ENCODE measurements at regions not wholly inside any gene's neighbourhood (a gene's known extent, or its start where the extent isn't known, plus 50 kb on each side); places are given as distances from the start of the nearest gene placed in this dataset.
"Not testable (repeated sequence)": the region's sequence is repeated elsewhere in the genome, so short reads cannot be mapped to it uniquely, and the experiment has no call there.

- DNase-seq = no peak
Observed at GRCh38 chr15:95097361-95097760, 866.0 kb downstream of the MCTP2 start.

GRCh38 chr15:95105229-95105628 is 873.9 kb downstream of the MCTP2 start:
- peak; percentile 79 for DNase-seq

GRCh38 chr15:95106801-95107200 is 875.4 kb downstream of the MCTP2 start:
- DNase-seq = no peak

DNA sequence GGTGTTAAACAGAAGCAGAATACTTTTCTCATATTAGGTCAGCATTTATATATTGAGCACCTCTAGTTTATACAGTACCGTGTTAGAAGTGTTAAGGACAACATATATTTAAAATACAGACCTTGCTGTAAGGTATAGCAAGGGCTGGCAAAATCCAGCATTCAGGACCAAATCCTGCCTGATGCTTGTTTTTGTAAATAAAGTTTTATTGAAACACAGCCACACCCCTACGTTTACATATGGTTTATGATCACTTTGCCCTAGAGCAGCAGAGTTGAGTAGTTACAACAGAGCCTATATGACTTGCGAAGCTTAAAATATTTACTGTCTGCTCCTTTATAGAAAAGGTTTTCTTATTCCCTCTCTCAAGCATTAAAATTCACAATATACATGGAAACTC is 877.3 kb downstream of the MCTP2 start:
- DNase-seq = no peak

- DNase-seq = no peak
Observed at GRCh38 chr15:95111969-95112368, 880.6 kb downstream of the MCTP2 start.

DNA sequence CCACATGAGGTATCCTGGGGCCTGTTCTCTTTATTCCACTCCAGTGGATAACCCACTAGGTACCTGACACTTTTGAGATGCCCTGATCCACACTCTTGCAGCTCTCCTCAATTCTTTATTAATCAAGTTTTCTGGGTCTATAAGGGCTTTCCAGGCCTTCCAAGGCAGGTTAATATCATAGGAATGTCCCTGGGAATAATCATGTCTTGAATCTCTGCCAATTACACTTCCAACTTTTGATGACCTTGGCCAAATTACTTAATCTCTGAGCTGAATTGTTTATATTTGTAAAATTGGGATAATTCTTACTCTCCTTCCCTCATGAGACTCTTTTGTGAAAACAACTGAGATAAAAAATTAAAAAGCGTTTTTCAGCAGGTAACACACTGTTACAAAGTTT is 881.7 kb downstream of the MCTP2 start:
- DNase-seq = no peak

- DNase-seq = no peak
Observed at GRCh38 chr15:95119041-95119610, 887.8 kb downstream of the MCTP2 start.

GRCh38 chr15:95120595-95120994 is 889.2 kb downstream of the MCTP2 start:
- no peak for DNase-seq

DNA sequence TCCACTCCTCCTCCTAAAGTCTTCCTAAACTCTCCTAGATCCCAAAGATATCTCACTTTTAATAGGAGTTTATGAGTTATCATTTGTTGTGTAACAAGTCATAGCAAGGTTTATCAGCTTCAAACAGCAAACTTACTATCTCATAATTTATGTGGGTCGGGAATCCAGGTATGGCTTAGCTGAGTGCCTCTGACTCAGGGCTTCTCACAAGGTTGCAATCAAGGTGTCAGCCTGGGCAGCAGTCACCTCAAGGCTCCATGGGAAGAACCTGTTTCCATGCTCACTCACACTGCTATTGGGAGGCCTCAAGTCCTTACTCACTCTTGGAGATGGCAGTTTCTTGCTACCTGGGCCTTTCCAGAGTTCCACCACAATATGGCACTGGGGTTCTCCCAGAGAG is 889.8 kb downstream of the MCTP2 start:
- DNase-seq = no peak

DNA sequence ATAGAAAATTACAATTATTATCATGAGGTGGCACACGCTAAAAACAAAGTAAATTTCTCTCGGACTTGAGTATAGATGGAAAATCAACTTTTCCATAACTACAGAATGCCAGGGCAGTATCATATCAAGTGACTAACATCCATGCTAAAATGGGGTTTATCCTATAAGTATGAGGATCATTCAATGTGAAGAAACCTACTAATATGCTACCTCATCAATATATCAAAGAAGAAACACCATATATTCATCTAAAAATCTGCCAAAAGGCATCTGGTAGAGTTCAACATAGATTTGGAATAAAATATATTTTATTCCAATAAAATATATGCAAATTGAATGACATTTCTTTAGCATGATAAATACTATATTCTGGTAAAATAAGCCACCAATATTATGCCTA is 894.4 kb downstream of the MCTP2 start:
- no peak for DNase-seq

GRCh38 chr15:95127356-95127755 is 896.0 kb downstream of the MCTP2 start:
- DNase-seq = peak; percentile 71

DNA sequence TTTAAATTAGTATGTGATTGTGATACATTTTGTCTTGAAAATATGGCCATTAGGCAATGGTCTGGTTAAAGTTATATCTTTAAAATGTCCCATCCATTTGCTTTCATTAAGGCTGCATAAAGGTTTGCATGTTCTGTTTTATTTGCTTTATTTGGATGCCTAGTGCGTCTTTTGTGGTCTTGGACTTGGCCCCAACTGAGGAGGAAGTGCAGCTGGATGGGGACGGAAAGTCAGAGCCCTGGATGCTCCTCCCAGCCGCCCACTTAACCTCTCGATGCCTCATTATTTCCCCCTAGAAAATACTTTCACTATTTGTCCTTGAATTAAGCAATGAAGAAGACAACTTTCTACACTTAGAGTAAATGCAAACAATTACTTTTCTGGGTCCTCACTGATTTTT is 898.2 kb downstream of the MCTP2 start:
- DNase-seq = no peak

DNA sequence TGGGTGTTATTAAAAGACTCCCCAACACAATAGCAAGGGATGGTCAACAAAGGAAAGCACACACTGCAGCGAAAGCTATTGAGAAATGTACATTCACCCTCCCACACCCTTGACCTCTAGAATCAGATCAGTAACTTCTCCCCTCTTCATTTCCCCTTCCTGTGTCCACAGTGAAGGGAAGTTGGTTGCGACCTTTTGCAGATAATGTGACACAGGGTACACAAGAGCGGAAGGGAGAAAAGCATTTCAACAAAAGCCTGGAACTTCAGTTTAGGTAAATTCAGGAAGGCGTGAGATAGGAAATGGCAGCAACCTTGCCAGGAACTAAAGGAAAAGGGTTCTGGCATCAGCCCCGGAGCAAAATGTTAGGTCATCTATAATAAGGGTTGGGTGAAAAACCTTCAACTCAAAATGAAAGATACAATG is 899.8 kb downstream of the MCTP2 start:
- DNase-seq = no peak

- peak; percentile 91 for DNase-seq
Observed at GRCh38 chr15:95132774-95133173, 901.4 kb downstream of the MCTP2 start.

GRCh38 chr15:95134431-95135110 is 903.2 kb downstream of the MCTP2 start:
- DNase-seq = peak; percentile 54

DNA sequence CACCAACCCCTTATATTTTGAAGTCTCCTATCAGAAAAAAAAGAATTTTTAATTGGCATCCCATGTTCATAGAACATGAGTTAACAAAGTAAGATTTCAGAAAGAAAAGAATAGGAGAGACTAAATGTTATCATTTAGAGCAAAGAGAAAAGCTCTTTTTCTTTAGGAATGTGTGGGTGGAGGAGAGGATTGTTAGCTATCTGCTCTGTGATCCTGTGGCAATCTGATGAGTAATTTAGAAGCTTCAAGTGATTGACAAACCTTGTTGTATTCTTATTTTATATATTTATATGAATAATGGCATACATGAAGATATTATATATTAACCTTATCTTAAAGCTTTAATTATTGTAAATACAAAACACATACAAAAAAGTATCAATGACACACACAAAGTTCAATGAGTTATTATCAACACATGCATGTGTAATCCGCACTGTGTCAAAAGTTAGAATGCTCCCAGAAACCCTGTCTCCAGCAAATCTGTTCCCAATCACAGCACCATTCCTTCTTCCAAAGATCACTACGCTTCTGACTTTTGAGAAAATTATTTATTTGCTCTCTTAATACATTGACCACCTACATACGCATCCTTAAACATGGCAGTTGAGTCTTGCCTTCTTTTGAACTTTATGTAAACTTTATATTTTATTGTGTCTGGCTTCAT is 907.4 kb downstream of the MCTP2 start:
- no peak for DNase-seq

DNA sequence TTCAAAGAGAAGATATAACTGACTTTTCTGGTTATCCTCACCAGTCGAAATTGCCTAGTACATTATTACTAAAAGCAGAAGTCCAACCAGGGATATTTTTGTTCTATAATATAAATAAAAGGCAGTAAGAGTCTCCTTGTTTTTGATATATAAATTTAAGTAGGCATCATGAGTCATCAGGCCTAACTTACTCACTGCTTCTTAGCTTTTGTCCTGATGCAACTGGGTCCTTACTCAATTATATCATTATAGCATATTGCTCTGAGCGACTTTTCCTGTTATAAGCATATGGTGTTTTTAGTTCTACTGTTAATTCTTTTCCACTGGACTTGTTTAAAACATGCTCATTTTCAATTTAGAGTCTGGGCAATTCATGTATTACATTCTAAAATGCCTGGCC is 910.1 kb downstream of the MCTP2 start:
- peak; percentile 47 for DNase-seq

DNA sequence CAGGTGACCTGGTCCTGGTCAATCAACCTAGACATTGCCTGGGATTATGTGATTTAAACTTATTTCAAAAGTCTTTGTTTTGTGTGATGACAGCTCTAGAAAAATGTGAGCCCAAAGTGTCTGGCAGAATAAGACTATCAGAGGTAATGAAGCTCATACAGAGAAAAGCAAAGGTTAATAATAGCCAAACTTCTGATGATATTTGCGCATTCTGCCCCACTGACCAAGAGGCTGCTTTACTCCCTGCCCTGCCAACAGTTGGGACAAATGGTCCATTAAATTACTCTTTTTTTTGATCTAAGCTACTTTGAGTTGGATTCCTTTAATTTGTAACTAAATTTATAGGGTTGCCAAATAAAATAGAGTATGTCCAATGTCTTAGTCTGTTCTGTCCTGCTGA is 911.2 kb downstream of the MCTP2 start:
- DNase-seq = no peak

GRCh38 chr15:95146481-95146880 is 915.1 kb downstream of the MCTP2 start:
- no peak for DNase-seq

- no peak for DNase-seq
Observed at GRCh38 chr15:95148183-95148582, 916.8 kb downstream of the MCTP2 start.

- DNase-seq = no peak
Observed at GRCh38 chr15:95149036-95149435, 917.7 kb downstream of the MCTP2 start.

- DNase-seq = no peak
Observed at GRCh38 chr15:95149771-95150170, 918.4 kb downstream of the MCTP2 start.

GRCh38 chr15:95150466-95150865 is 919.1 kb downstream of the MCTP2 start:
- DNase-seq = no peak

- no peak for DNase-seq
Observed at GRCh38 chr15:95152741-95153140, 921.4 kb downstream of the MCTP2 start.

DNA sequence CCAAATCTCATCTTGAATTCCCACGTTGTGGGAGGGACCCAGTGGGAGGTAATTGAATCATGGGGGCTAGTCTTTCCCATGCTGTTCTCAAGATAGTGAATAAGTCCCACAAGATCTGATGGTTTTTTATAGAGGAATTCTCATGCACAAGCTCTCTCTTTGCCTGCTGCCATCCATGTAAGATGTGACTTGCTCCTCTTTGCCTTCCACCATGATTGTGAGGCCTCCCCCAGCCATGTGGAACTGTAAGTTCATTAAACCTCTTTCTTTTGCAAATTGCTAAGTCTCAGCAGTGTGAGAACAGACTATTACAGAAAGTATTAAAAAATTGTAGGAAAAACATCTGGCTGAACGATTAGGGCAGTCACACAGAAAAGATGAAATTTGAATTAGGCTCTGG is 921.8 kb downstream of the MCTP2 start:
- DNase-seq = not testable (repeated sequence)

Measured in fibroblast of skin of right quadriceps (primary cell).